HepG2 (cell line): ENCODE measurements at regions not wholly inside any gene's neighbourhood (a gene's known extent, or its start where the extent isn't known, plus 50 kb on each side); places are given as distances from the start of the nearest gene placed in this dataset.

Source experiments
- ATAC-seq: fragments of 200-7000 bp; cut with Tn5 transposase; 3 replicates; pipeline ENCODE4 v1.9.1; 2020; ENCODE audit warnings: mild to moderate bottlenecking, moderate library complexity
- BruUV-seq: library from RNA; stranded (reverse); fragments of 400-500 nt; replicated peaks from 2 replicates; lab custom pipeline; 2021; lab: Mats Ljungman, UMichigan
- CTCF ChIA-PET: fragments of 300-600 bp; formaldehyde crosslinking; extraction: SDS; loops from one replicate; lab custom pipeline; 2021; ENCODE audit warnings: low total read pairs, inconsistent platforms, low intra/inter-chr PET ratio; lab: Yijun Ruan, JAX
- POLR2A ChIA-PET: fragments of 350-600 bp; sonication (Branson Sonifier 250); formaldehyde crosslinking; loops from one replicate; lab custom pipeline; 2020; ENCODE audit warnings: antibody characterized with exemption, inconsistent platforms; lab: Yijun Ruan, JAX
- DNase-seq: peaks from one replicate; pipeline ENCODE4 v3.0.0-alpha.2; 2015; ENCODE audit warnings: low spot score
- FAIRE-seq: peaks from 3 replicates; lab custom pipeline; 2011; peaks lifted over from hg19 to GRCh38; lab: Jason Lieb, UNC
- H2AFZ ChIP-seq: one replicate; pipeline ENCODE4 v1.6.1; 2011; ENCODE audit warnings: low read length, inconsistent platforms
- H3K27ac ChIP-seq: fragments of 300-600 bp; 3 replicates; pipeline ENCODE4 v1.8.0; 2011; ENCODE audit warnings: mixed run types, mild to moderate bottlenecking, mixed read lengths, low read length, inconsistent platforms; ENCODE audit not compliant: insufficient read depth; ENCODE audit errors: extremely low read length
- H3K27me3 ChIP-seq, 2 experiments: fragments of 200-600 bp in 1 of 2; 2 replicates in 1 of 2; 3 replicates in 1 of 2; pipeline versions ENCODE4 v1.6.0 to v1.8.0; 2011; ENCODE audit warnings: low read length in 2 of 2, mild to moderate bottlenecking in 2 of 2, moderate library complexity in 2 of 2, inconsistent platforms in 1 of 2; ENCODE audit not compliant: insufficient read depth in 2 of 2, control insufficient read depth in 1 of 2
- H3K36me3 ChIP-seq, 2 experiments: fragments of 200-600 bp in 1 of 2; replicated peaks in 1 of 2; 2 replicates in 1 of 2; 3 replicates in 1 of 2; pipeline versions ENCODE4 v1.5.1 to v1.8.0; 2011; ENCODE audit warnings: low read length in 2 of 2, inconsistent platforms in 1 of 2; ENCODE audit not compliant: insufficient read depth in 2 of 2, control insufficient read depth in 1 of 2
- H3K4me1 ChIP-seq: 2 replicates; pipeline ENCODE4 v1.5.1; 2012; ENCODE audit warnings: low read length, inconsistent platforms; ENCODE audit not compliant: insufficient read depth
- H3K4me2 ChIP-seq: 2 replicates; pipeline ENCODE4 v1.6.0; 2011; ENCODE audit warnings: low read depth, low read length, inconsistent platforms
- H3K4me3 ChIP-seq, 3 experiments: fragments of 200-600 bp in 1 of 3; sonication (generic), shearing (Covaris generic) in 1 of 3; replicated peaks in 1 of 3; 2 replicates each; pipeline ENCODE4 v1.5.1; 2011 to 2016; ENCODE audit warnings: low read length in 3 of 3, inconsistent platforms in 2 of 3, low read depth in 2 of 3, mild to moderate bottlenecking in 2 of 3, control low read depth in 1 of 3, mixed read lengths in 1 of 3; ENCODE audit not compliant: insufficient read depth in 1 of 3
- H3K79me2 ChIP-seq: one replicate; pipeline ENCODE4 v1.6.1; 2011; ENCODE audit warnings: low read length, inconsistent platforms; ENCODE audit not compliant: insufficient read depth
- H3K9ac ChIP-seq: 2 replicates; pipeline ENCODE4 v1.6.0; 2011; ENCODE audit warnings: mild to moderate bottlenecking, low read depth, low read length, inconsistent platforms; ENCODE audit not compliant: insufficient read depth
- H3K9me3 ChIP-seq: 2 replicates; pipeline ENCODE4 v1.5.1; 2012; ENCODE audit warnings: mild to moderate bottlenecking, low read length
- H4K20me1 ChIP-seq: 2 replicates; pipeline ENCODE4 v1.6.0; 2011; ENCODE audit warnings: inconsistent platforms, mild to moderate bottlenecking, low read length, moderate library complexity; ENCODE audit not compliant: insufficient read depth
- AKAP8 ChIP-seq: sonication (generic); formaldehyde crosslinking; IDR thresholded peaks from 2 replicates; pipeline ENCODE4 v1.5.1; 2020; ENCODE audit warnings: mild to moderate bottlenecking, missing genetic modification reagents
- HDAC1 ChIP-seq: sonication (generic); formaldehyde crosslinking; IDR thresholded peaks from 2 replicates; pipeline ENCODE4 v1.5.1; 2020; ENCODE audit warnings: mild to moderate bottlenecking, missing genetic modification reagents
- ISX ChIP-seq: sonication (generic); formaldehyde crosslinking; conservative IDR thresholded peaks from 2 replicates; pipeline ENCODE4 v1.5.0; 2020; ENCODE audit warnings: missing genetic modification reagents
- KLF11 ChIP-seq: IDR thresholded peaks from 2 replicates; pipeline ENCODE4 v1.6.1; 2016; ENCODE audit warnings: missing compliant biosample characterization
- MXI1 ChIP-seq: IDR thresholded peaks from 3 replicates; pipeline ENCODE4 v1.6.1; 2012; ENCODE audit warnings: low read depth, low read length, inconsistent platforms, borderline replicate concordance
- PLSCR1 ChIP-seq: sonication (generic); formaldehyde crosslinking; IDR thresholded peaks from 2 replicates; pipeline ENCODE4 v1.5.0; 2020; ENCODE audit warnings: missing genetic modification reagents, mild to moderate bottlenecking, borderline replicate concordance
- TBX2 ChIP-seq: sonication (generic); formaldehyde crosslinking; IDR thresholded peaks from 2 replicates; pipeline ENCODE4 v1.5.0; 2020; ENCODE audit warnings: missing genetic modification reagents, mild to moderate bottlenecking, borderline replicate concordance
- ZMYM2 ChIP-seq: sonication (generic); formaldehyde crosslinking; IDR thresholded peaks from 2 replicates; pipeline ENCODE4 v1.8.0; 2022; ENCODE audit warnings: mild to moderate bottlenecking, missing genetic modification reagents
- ZNF138 ChIP-seq: sonication (generic); formaldehyde crosslinking; IDR thresholded peaks from 2 replicates; pipeline ENCODE4 v1.5.0; 2020; ENCODE audit warnings: mild to moderate bottlenecking, low read depth, missing genetic modification reagents
- ZNF276 ChIP-seq: sonication (generic); formaldehyde crosslinking; IDR thresholded peaks from 2 replicates; pipeline ENCODE4 v1.4.0; 2020; ENCODE audit warnings: mild to moderate bottlenecking, low read depth, missing genetic modification reagents
- ZNF282 ChIP-seq: fragments of 450-650 bp; IDR thresholded peaks from 2 replicates; pipeline ENCODE4 v1.6.1; 2018; ENCODE audit not compliant: partially characterized antibody
- ZNF3 ChIP-seq: IDR thresholded peaks from 2 replicates; pipeline ENCODE4 v1.7.0; 2017; ENCODE audit warnings: inconsistent platforms
- ZNF652 ChIP-seq: IDR thresholded peaks from 2 replicates; pipeline ENCODE4 v1.6.1; 2016; ENCODE audit warnings: low read depth, borderline replicate concordance
- ZNF83 ChIP-seq: sonication (generic); formaldehyde crosslinking; IDR thresholded peaks from 2 replicates; pipeline ENCODE4 v1.4.0; 2020; ENCODE audit warnings: missing genetic modification reagents, mild to moderate bottlenecking, borderline replicate concordance
- ZSCAN22 ChIP-seq: sonication (generic); formaldehyde crosslinking; IDR thresholded peaks from 2 replicates; pipeline ENCODE4 v1.4.0; 2020; ENCODE audit warnings: mild to moderate bottlenecking, missing genetic modification reagents
- WGBS: methylation state at CpG from one replicate; pipeline ENCODE4 v1.1.6; 2017; ENCODE audit warnings: low lambda C conversion rate; 5-methylcytosine and 5-hydroxymethylcytosine counted together
- in situ Hi-C: cut with HindIII; loops from 2 replicates; pipeline ENCODE4 v1.10.0; 2017; ENCODE audit warnings: low pct_unique_long_range_greater_than_20kb; ENCODE audit not compliant: extremely low pct_ligation_motif_present
- intact Hi-C: fragments of 100-400 bp; cut with micrococcal nuclease; formaldehyde crosslinking; loops from one replicate; pipeline ENCODE4 v1.10.0; 2022; ENCODE audit not compliant: unreplicated experiment

GRCh38 chr18:76263046-76264005 is 231.7 kb downstream of the ZNF516 start:
- no peak overlapping the region for H3K4me3 ChIP-seq
- H4K20me1 ChIP-seq = 0 out of 2 replicates have a peak, but pooled peaks cover 2% of the 10 kb centered on the region
- no peak for ATAC-seq
- ChIA-PET CTCF (no interaction called here), POLR2A (no interaction called here)
- TF ChIP-seq ZNF138 (no peak), MXI1 (no peak), ZNF83 (CRISPR knock-in tag) (no peak), ZNF652 (CRISPR knock-in tag) (no peak), ISX (CRISPR knock-in tag) (no peak), ZNF3 (CRISPR knock-in tag) (no peak), KLF11 (CRISPR knock-in tag) (no peak), ZSCAN22 (CRISPR knock-in tag) (no peak), ZMYM2 (no peak), AKAP8 (CRISPR knock-in tag) (no peak), ZNF276 (CRISPR knock-in tag) (no peak), ZNF282 (no peak), PLSCR1 (CRISPR knock-in tag) (no peak), HDAC1 (no peak), TBX2 (CRISPR knock-in tag) (no peak)
- no peak overlapping the region for H3K9ac ChIP-seq
- H3K27me3 ChIP-seq = peaks cover 0 to 45% of the 10 kb centered on the region in 2 experiments; a peak in 4 of 5 replicates
- FAIRE-seq = no peak
- H3K79me2 ChIP-seq = no peaks in the 10 kb centered on the region
- 26% methylated on average over 16 of the region's 18 CpGs for WGBS
- no peak overlapping the region for H3K4me2 ChIP-seq
- in situ Hi-C loops = no loop called here
- H3K27ac ChIP-seq = no peak overlapping the region
- no peak for DNase-seq
- BruUV-seq = no TSS peak
- H2AFZ ChIP-seq = no peak overlapping the region
- intact Hi-C loops = no loop called here
- H3K4me1 ChIP-seq = no peaks in the 10 kb centered on the region
- no peaks in the 10 kb centered on the region for H3K9me3 ChIP-seq
- no peaks in the 10 kb centered on the region for H3K36me3 ChIP-seq
